Ovary (tissue), 7 donors: ENCODE measurements at regions not wholly inside any gene's neighbourhood (a gene's known extent, or its start where the extent isn't known, plus 50 kb on each side); places are given as distances from the start of the nearest gene placed in this dataset.

Experiments
- DNase-seq, 5 donors: peaks; one replicate each; pipeline ENCODE4 v3.0.0-alpha.2; 2019 to 2020
- H3K27ac ChIP-seq, 2 donors: fragments of 200-600 bp; one replicate each; pipeline versions ENCODE4 v1.5.1 to v1.8.0; 2019 to 2022
- H3K27me3 ChIP-seq: fragments of 200-600 bp; one replicate; pipeline ENCODE4 v1.8.0; 2022
- H3K36me3 ChIP-seq: fragments of 200-600 bp; sonication (generic); one replicate; pipeline ENCODE4 v1.5.1; 2019
- H3K4me1 ChIP-seq: one replicate; pipeline ENCODE4 v1.8.1; 2013; ENCODE audit warnings: mild to moderate bottlenecking, moderate library complexity; ENCODE audit not compliant: insufficient read depth
- H3K4me3 ChIP-seq: fragments of 200-600 bp; sonication (generic); one replicate; pipeline ENCODE4 v1.5.1; 2017
- H3K9me3 ChIP-seq, 2 donors: fragments of 200-600 bp in 1 of 2; sonication (generic) in 1 of 2; one replicate each; pipeline versions ENCODE4 v1.5.1 to v1.8.1; 2013 to 2019; ENCODE audit warnings: mild to moderate bottlenecking in 1 of 2, moderate library complexity in 1 of 2
- EP300 ChIP-seq: sonication (generic); formaldehyde crosslinking; IDR thresholded peaks from one replicate; pipeline ENCODE4 v1.6.1; 2017; ENCODE audit warnings: antibody characterized with exemption
- POLR2A ChIP-seq: fragments of 450-650 bp; IDR thresholded peaks from one replicate; pipeline ENCODE4 v1.6.1; 2017; ENCODE audit warnings: antibody characterized with exemption, mild to moderate bottlenecking, moderate library complexity
- WGBS, 3 donors: extraction: QIAGEN DNeasy Blood & Tissue Kit in 1 of 3; methylation state at CpG; one replicate each; pipeline versions ENCODE4 v1.1.5 to v1.1.7; 2013 to 2017; 5-methylcytosine and 5-hydroxymethylcytosine counted together
- intact Hi-C, 4 donors: fragments of 100-400 bp; cut with DNase I; formaldehyde crosslinking; loops; one replicate each; pipeline versions ENCODE4 v1.11.0 to v1.15.1; 2022 to 2023
- TF ChIP-seq, protein P1 (sequence below), 3 donors: fragments of 450-650 bp in 2 of 3; fragments of 200-600 bp in 1 of 3; IDR thresholded peaks; one replicate each; pipeline versions ENCODE4 v1.5.1 to v1.8.0; 2016 to 2022; ENCODE audit warnings: antibody characterized with exemption in 3 of 3, mild to moderate bottlenecking in 1 of 3
- donor health status: DM: no; HTN: no; CAD: no; lungs with moderate emphysema.
- donor health status: DM: no; HTN: no; CAD: no.
- donor health status: Bipolar disorder and iron deficiency.
- donor health status: DM: no; HTN: no; CAD: no.
- donor health status: DM: yes; HTN: yes; CAD: no.

DNA sequence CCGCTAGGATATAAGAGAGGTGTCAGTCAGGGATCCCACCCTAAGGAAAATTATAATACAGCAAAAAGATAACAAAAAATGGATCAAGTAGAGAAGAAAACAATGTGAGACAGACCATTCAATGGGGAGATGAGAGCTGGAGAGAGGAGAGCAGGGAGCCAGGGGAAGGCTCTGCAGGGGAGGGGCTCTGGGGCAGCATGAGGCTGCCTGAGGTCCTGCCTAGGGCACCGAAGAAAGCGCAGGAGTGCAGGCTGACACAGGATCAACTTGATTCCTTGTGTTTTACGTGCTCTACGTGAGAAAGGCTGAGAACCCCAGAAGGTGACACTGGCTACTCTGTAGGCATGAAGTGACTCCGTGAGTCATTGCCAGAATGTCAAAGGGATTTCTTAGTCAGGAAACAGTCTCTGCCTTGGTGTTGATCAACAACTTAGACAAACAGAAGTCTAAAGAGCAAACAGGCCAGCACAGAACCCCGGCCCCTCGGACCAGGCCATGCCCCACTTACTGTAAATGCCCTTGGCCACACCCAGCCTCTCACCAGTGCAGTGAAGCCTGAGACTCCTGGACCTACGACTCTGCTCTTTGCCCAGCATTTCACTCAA lies 290.1 kb upstream of the PRDM1 start:
- WGBS, 3 donors = 94 to 95% (median 94%) methylated on average over 9 of the region's 9 CpGs
- DNase-seq = no peak
- peak overlapping the region in 1 of 2 donors; percentile 18 for H3K27ac ChIP-seq

GRCh38 chr6:105795366-105795765 lies 290.8 kb upstream of the PRDM1 start:
- Histone ChIP-seq H3K9me3 (no peaks in the 10 kb centered on the region), H3K27me3 (no peaks in the 10 kb centered on the region), H3K36me3 (no peaks in the 10 kb centered on the region), H3K4me3 (no peak overlapping the region), H3K27ac (no peak overlapping the region), H3K4me1 (peaks cover 19% of the 10 kb centered on the region)
- no peak for TF ChIP-seq POLR2A
- intact Hi-C loops = loop anchor here in 1 of 4 donors (10.0 kb wide), 1 partner anchor 189 kb away; no protein-coding TSS in a partner anchor
- DNase-seq = no peak

More for the DNA sequence above, 290.1 kb upstream of the PRDM1 start:
- Histone ChIP-seq H3K4me1 (peaks cover 19% of the 10 kb centered on the region), H3K4me3 (no peak overlapping the region), H3K27me3 (no peaks in the 10 kb centered on the region), H3K36me3 (no peaks in the 10 kb centered on the region), H3K9me3 (no peaks in the 10 kb centered on the region)
- no peak for TF ChIP-seq EP300
- TF ChIP-seq, protein P1, sequence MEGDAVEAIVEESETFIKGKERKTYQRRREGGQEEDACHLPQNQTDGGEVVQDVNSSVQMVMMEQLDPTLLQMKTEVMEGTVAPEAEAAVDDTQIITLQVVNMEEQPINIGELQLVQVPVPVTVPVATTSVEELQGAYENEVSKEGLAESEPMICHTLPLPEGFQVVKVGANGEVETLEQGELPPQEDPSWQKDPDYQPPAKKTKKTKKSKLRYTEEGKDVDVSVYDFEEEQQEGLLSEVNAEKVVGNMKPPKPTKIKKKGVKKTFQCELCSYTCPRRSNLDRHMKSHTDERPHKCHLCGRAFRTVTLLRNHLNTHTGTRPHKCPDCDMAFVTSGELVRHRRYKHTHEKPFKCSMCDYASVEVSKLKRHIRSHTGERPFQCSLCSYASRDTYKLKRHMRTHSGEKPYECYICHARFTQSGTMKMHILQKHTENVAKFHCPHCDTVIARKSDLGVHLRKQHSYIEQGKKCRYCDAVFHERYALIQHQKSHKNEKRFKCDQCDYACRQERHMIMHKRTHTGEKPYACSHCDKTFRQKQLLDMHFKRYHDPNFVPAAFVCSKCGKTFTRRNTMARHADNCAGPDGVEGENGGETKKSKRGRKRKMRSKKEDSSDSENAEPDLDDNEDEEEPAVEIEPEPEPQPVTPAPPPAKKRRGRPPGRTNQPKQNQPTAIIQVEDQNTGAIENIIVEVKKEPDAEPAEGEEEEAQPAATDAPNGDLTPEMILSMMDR (IDR thresholded peaks at IDR 0.05) = no peak
- TF ChIP-seq POLR2A = no peak
- intact Hi-C loops = loop anchor here in 1 of 4 donors (10.0 kb wide), 1 partner anchor 189 kb away; no protein-coding TSS in a partner anchor

GRCh38 chr6:105794870-105795269 lies 291.3 kb upstream of the PRDM1 start:
- H3K27ac ChIP-seq = no peak overlapping the region
- H3K9me3 ChIP-seq = no peaks in the 10 kb centered on the region
- H3K4me3 ChIP-seq = no peak overlapping the region
- no peaks in the 10 kb centered on the region for H3K27me3 ChIP-seq
- no peak for DNase-seq
- WGBS, 3 donors = 96 to 97% (median 96%) methylated on average over 5 of the region's 5 CpGs
- intact Hi-C loops = loop anchor here in 1 of 4 donors (10.0 kb wide), 1 partner anchor 190 kb away; no protein-coding TSS in a partner anchor
- peaks cover 17% of the 10 kb centered on the region for H3K4me1 ChIP-seq
- TF ChIP-seq, protein P1 (IDR thresholded peaks at IDR 0.05) = no peak
- TF ChIP-seq POLR2A (no peak), EP300 (no peak)
- H3K36me3 ChIP-seq = no peaks in the 10 kb centered on the region

- no peaks in the 10 kb centered on the region for H3K9me3 ChIP-seq
- TF ChIP-seq, protein P1 (IDR thresholded peaks at IDR 0.05) = no peak
- TF ChIP-seq EP300 (no peak), POLR2A (no peak)
- intact Hi-C loops = loop anchor here in 1 of 4 donors (10.0 kb wide), 1 partner anchor 191 kb away; no protein-coding TSS in a partner anchor
- no peak overlapping the region for H3K4me3 ChIP-seq
- H3K4me1 ChIP-seq = peaks cover 15% of the 10 kb centered on the region
- H3K27me3 ChIP-seq = no peaks in the 10 kb centered on the region
- WGBS, 3 donors = 35 to 47% (median 37%) methylated on average over 5 of the region's 5 CpGs
- peak overlapping the region in 1 of 2 donors; percentile 43 for H3K27ac ChIP-seq
- H3K36me3 ChIP-seq = no peaks in the 10 kb centered on the region
- peak; percentile 33 to 73 (median 64) for DNase-seq
Measured at GRCh38 chr6:105794239-105794638, 291.9 kb upstream of the PRDM1 start.

DNA sequence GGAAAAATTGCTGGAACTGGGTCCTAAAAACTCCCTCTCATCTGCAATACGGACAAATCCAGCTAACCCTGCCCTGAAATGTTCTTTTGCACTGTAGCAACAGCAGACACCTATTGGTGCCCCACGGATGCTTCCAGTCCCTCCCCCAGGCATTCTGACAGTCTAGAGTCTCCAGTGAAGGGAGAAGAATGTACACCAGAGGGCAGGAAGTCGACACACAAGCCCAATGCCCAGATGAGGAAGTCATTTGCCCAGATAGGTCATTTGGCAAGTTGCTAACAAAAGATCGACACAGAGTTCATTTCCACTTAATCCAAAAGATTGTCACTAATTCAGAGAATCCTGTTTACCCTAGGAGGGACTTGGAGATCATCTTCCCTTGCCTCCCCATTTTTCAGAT lies 293.0 kb upstream of the PRDM1 start:
- Histone ChIP-seq H3K27me3 (no peaks in the 10 kb centered on the region), H3K9me3 (no peaks in the 10 kb centered on the region), H3K4me3 (no peak overlapping the region), H3K27ac (peak overlapping the region in 1 of 2 donors; percentile 43), H3K36me3 (no peaks in the 10 kb centered on the region), H3K4me1 (peaks cover 14% of the 10 kb centered on the region)
- no peak for DNase-seq
- 55 to 57% (median 56%) methylated on average over 4 of the region's 4 CpGs for WGBS, 3 donors
- TF ChIP-seq, protein P1 (IDR thresholded peaks at IDR 0.05) = no peak
- no peak for TF ChIP-seq POLR2A
- intact Hi-C loops = loop anchor here in 1 of 4 donors (10.0 kb wide), 1 partner anchor 192 kb away; no protein-coding TSS in a partner anchor
